GM12878 (cell line): ENCODE measurements at regions not wholly inside any gene's neighbourhood (a gene's known extent, or its start where the extent isn't known, plus 50 kb on each side); places are given as distances from the start of the nearest gene placed in this dataset.

Source experiments
- ATAC-seq: fragments of 200-7000 bp; cut with Tn5 transposase; 3 replicates; pipeline ENCODE4 v1.9.1; 2020; ENCODE audit warnings: mild to moderate bottlenecking, moderate library complexity
- BruUV-seq: library from RNA; stranded (reverse); fragments of 400-500 nt; replicated peaks from 2 replicates; lab custom pipeline; 2021; lab: Mats Ljungman, UMichigan
- CTCF ChIA-PET: fragments of 300-600 bp; sonication (Branson Sonifier 250); formaldehyde crosslinking; extraction: SDS; loops from one replicate; lab custom pipeline; 2021; ENCODE audit warnings: inconsistent platforms; lab: Yijun Ruan, JAX
- POLR2A ChIA-PET: fragments of 350-600 bp; formaldehyde crosslinking; extraction: SDS; loops from one replicate; lab custom pipeline; 2021; ENCODE audit warnings: inconsistent platforms; lab: Charles Lee
- RAD21 ChIA-PET: fragments of 300-600 bp; sonication (Branson Sonifier 250); formaldehyde crosslinking; loops from one replicate; lab custom pipeline; 2023; ENCODE audit warnings: antibody characterized with exemption; ENCODE audit not compliant: unreplicated experiment; lab: Charles Lee
- SMC1A ChIA-PET: fragments of 300-600 bp; sonication (Branson Sonifier 250); formaldehyde crosslinking; loops from one replicate; lab custom pipeline; 2023; ENCODE audit not compliant: unreplicated experiment, uncharacterized antibody; lab: Charles Lee
- DNase-seq: peaks from one replicate; pipeline ENCODE4 v3.0.0-alpha.2; 2011; ENCODE audit warnings: low read depth, low spot score
- FAIRE-seq: peaks from 3 replicates; lab custom pipeline; 2011; peaks lifted over from hg19 to GRCh38; lab: Jason Lieb, UNC
- H2AFZ ChIP-seq: 2 replicates; pipeline ENCODE4 v1.6.0; 2011; ENCODE audit warnings: low read depth, low read length, control low read depth; ENCODE audit not compliant: control insufficient read depth
- H3K27ac ChIP-seq: 2 replicates; pipeline ENCODE4 v1.5.1; 2011; ENCODE audit warnings: control low read depth; ENCODE audit not compliant: control insufficient read depth, insufficient read depth
- H3K27me3 ChIP-seq, 2 experiments: replicated peaks in 1 of 2; 2 replicates each; pipeline versions ENCODE4 v1.6.0 to v1.6.1; 2011; ENCODE audit warnings: low read length in 1 of 2; ENCODE audit not compliant: control insufficient read depth in 2 of 2, insufficient read depth in 2 of 2
- H3K36me3 ChIP-seq, 2 experiments: 2 replicates each; pipeline ENCODE4 v1.5.1; 2011; ENCODE audit warnings: low read length in 1 of 2; ENCODE audit not compliant: control insufficient read depth in 2 of 2, insufficient read depth in 2 of 2
- H3K4me1 ChIP-seq: 2 replicates; pipeline ENCODE4 v1.6.1; 2011; ENCODE audit warnings: mild to moderate bottlenecking, low read length, moderate library complexity, mixed read lengths; ENCODE audit not compliant: control insufficient read depth, insufficient read depth
- H3K4me2 ChIP-seq: 2 replicates; pipeline ENCODE4 v1.6.0; 2011; ENCODE audit warnings: control low read depth; ENCODE audit not compliant: control insufficient read depth, insufficient read depth
- H3K4me3 ChIP-seq: fragments of 200-600 bp; sonication (generic); 2 replicates; pipeline ENCODE4 v1.5.1; 2016
- H3K79me2 ChIP-seq: 2 replicates; pipeline ENCODE4 v1.6.0; 2011; ENCODE audit warnings: low read length; ENCODE audit not compliant: control insufficient read depth, insufficient read depth
- H3K9ac ChIP-seq: 2 replicates; pipeline ENCODE4 v1.8.0; 2011; ENCODE audit warnings: low read length, control low read depth, mixed read lengths; ENCODE audit not compliant: control insufficient read depth, insufficient read depth
- H3K9me3 ChIP-seq: replicated peaks from 3 replicates; pipeline ENCODE4 v1.5.1; 2011; ENCODE audit warnings: mild to moderate bottlenecking, low read length; ENCODE audit not compliant: control insufficient read depth, insufficient read depth
- H4K20me1 ChIP-seq: 2 replicates; pipeline ENCODE4 v1.6.0; 2011; ENCODE audit not compliant: control insufficient read depth, insufficient read depth
- CHD2 ChIP-seq: IDR thresholded peaks from 2 replicates; pipeline ENCODE4 v1.6.1; 2011; ENCODE audit warnings: low read depth, low read length, improper control_type of control experiment, borderline replicate concordance
- ELK1 ChIP-seq: IDR thresholded peaks from 2 replicates; pipeline ENCODE4 v1.6.1; 2012; ENCODE audit warnings: low read depth, low read length, improper control_type of control experiment
- NR2F1 ChIP-seq: fragments of 450-650 bp; conservative IDR thresholded peaks from 2 replicates; pipeline ENCODE4 v1.6.1; 2017; ENCODE audit warnings: mild to moderate bottlenecking
- WGBS: methylation state at CpG from one replicate; pipeline ENCODE4 v1.1.6; 2016; ENCODE audit warnings: low lambda C conversion rate; ENCODE audit not compliant: insufficient replicate concordance, insufficient coverage; ENCODE audit errors: missing lambda C conversion rate; 5-methylcytosine and 5-hydroxymethylcytosine counted together
- in situ Hi-C: fragments of 300-500 bp; cut with MboI; formaldehyde crosslinking; loops from 9 replicates; pipeline ENCODE4 v1.14.3; 2018; ENCODE audit warnings: mixed read lengths
- intact Hi-C: fragments of 100-400 bp; cut with micrococcal nuclease; formaldehyde crosslinking; loops from one replicate; pipeline ENCODE4 v1.14.2; 2022; ENCODE audit not compliant: unreplicated experiment
- TF ChIP-seq, protein P1 (sequence below): fragments of 450-650 bp; formaldehyde crosslinking; IDR thresholded peaks from 2 replicates; pipeline ENCODE4 v1.4.0; 2020; ENCODE audit warnings: mild to moderate bottlenecking, moderate library complexity
- TF ChIP-seq, protein P2 (sequence below): fragments of 150-350 bp; IDR thresholded peaks from 2 replicates; pipeline ENCODE4 v1.6.1; 2014; ENCODE audit warnings: mild to moderate bottlenecking, low read depth, low read length

DNA sequence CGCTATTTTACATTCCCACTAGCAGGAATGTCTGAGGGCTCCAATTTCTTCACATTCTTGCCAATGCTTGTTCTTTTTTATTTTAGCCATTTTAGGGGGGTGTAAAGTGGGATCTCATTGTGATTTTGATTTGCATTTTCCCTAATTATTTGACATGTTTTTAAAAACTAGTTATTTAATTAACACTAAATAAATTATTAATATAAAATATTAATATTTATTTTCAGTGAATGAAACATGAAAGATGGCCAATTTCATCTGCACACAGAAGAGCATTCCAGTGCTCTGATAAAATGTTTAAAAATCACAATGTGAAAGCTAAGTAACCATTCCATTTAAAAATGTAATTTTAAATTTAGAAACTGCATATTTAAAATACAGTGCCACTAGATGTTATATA, 322.2 kb upstream of the ZNF521 start:
- ChIA-PET POLR2A (no interaction called here), RAD21 (no interaction called here), SMC1A (no interaction called here), CTCF (interaction anchor here (1.5 kb wide), 1 partner anchor 9 kb away, joined by 3 read pairs; no protein-coding TSS in a partner anchor)
- no peaks in the 10 kb centered on the region for H3K4me1 ChIP-seq
- no peak overlapping the region for H3K4me3 ChIP-seq
- DNase-seq (no peak), ATAC-seq (no peak), FAIRE-seq (no peak)
- no peaks in the 10 kb centered on the region for H4K20me1 ChIP-seq
- BruUV-seq: no TSS peak
- TF ChIP-seq, protein P1, sequence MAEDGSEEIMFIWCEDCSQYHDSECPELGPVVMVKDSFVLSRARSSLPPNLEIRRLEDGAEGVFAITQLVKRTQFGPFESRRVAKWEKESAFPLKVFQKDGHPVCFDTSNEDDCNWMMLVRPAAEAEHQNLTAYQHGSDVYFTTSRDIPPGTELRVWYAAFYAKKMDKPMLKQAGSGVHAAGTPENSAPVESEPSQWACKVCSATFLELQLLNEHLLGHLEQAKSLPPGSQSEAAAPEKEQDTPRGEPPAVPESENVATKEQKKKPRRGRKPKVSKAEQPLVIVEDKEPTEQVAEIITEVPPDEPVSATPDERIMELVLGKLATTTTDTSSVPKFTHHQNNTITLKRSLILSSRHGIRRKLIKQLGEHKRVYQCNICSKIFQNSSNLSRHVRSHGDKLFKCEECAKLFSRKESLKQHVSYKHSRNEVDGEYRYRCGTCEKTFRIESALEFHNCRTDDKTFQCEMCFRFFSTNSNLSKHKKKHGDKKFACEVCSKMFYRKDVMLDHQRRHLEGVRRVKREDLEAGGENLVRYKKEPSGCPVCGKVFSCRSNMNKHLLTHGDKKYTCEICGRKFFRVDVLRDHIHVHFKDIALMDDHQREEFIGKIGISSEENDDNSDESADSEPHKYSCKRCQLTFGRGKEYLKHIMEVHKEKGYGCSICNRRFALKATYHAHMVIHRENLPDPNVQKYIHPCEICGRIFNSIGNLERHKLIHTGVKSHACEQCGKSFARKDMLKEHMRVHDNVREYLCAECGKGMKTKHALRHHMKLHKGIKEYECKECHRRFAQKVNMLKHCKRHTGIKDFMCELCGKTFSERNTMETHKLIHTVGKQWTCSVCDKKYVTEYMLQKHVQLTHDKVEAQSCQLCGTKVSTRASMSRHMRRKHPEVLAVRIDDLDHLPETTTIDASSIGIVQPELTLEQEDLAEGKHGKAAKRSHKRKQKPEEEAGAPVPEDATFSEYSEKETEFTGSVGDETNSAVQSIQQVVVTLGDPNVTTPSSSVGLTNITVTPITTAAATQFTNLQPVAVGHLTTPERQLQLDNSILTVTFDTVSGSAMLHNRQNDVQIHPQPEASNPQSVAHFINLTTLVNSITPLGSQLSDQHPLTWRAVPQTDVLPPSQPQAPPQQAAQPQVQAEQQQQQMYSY (CRISPR knock-in tag): no peak
- TF ChIP-seq, protein P2, sequence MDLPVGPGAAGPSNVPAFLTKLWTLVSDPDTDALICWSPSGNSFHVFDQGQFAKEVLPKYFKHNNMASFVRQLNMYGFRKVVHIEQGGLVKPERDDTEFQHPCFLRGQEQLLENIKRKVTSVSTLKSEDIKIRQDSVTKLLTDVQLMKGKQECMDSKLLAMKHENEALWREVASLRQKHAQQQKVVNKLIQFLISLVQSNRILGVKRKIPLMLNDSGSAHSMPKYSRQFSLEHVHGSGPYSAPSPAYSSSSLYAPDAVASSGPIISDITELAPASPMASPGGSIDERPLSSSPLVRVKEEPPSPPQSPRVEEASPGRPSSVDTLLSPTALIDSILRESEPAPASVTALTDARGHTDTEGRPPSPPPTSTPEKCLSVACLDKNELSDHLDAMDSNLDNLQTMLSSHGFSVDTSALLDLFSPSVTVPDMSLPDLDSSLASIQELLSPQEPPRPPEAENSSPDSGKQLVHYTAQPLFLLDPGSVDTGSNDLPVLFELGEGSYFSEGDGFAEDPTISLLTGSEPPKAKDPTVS: no peak
- TF ChIP-seq ELK1: no peak
- no peak for TF ChIP-seq NR2F1
- TF ChIP-seq CHD2: no peak
- no peak overlapping the region for H3K27ac ChIP-seq
- in situ Hi-C loops: no loop called here
- no peaks in the 10 kb centered on the region for H3K9me3 ChIP-seq
- no peak overlapping the region for H3K4me2 ChIP-seq
- 41% methylated on average over 1 of the region's 1 CpG for WGBS
- H3K36me3 ChIP-seq: no peaks in the 10 kb centered on the region
- H3K27me3 ChIP-seq: no peaks in the 10 kb centered on the region
- H3K79me2 ChIP-seq: no peaks in the 10 kb centered on the region
- H2AFZ ChIP-seq: no peak overlapping the region
- no peak overlapping the region for H3K9ac ChIP-seq
- intact Hi-C loops: no loop called here
